Dendritic cell treated with granulocyte-macrophage colony-stimulating factor and Interleukin-4, amounts not matched to agents 40 ng/mL and 50 ng/mL, for 4 days (primary cell): ENCODE measurements at regions not wholly inside any gene's neighbourhood (a gene's known extent, or its start where the extent isn't known, plus 50 kb on each side); places are given as distances from the start of the nearest gene placed in this dataset.
"Not testable (repeated sequence)": the region's sequence is repeated elsewhere in the genome, so short reads cannot be mapped to it uniquely, and the experiment has no call there.

Source experiments
- H3K27ac Mint-ChIP-seq: one replicate; pipeline ENCODE4 v1.8.0; 2022; ENCODE audit warnings: mild to moderate bottlenecking, mixed read lengths
- H3K27me3 Mint-ChIP-seq: one replicate; pipeline ENCODE4 v1.8.0; 2022; ENCODE audit warnings: mild to moderate bottlenecking, mixed read lengths
- H3K36me3 Mint-ChIP-seq: one replicate; pipeline ENCODE4 v1.8.0; 2022; ENCODE audit warnings: low read depth, mixed read lengths
- H3K4me1 Mint-ChIP-seq: one replicate; pipeline ENCODE4 v1.8.0; 2022; ENCODE audit warnings: low read depth, mixed read lengths
- H3K4me3 Mint-ChIP-seq: one replicate; pipeline ENCODE4 v1.8.0; 2022; ENCODE audit warnings: mild to moderate bottlenecking, moderate library complexity, mixed read lengths
- H3K9me3 Mint-ChIP-seq: one replicate; pipeline ENCODE4 v1.8.0; 2022; ENCODE audit warnings: mixed read lengths
- intact Hi-C: fragments of 100-400 bp; cut with micrococcal nuclease; formaldehyde crosslinking; loops from one replicate; pipeline ENCODE4 v1.15.0; 2022

GRCh38 chr7:9031386-9031785, 598.0 kb downstream of the NXPH1 start:
- intact Hi-C loops: no loop called here
- Mint-ChIP-seq H3K9me3 (peaks cover 37% of the 10 kb centered on the region), H3K4me3 (no peak overlapping the region), H3K4me1 (no peaks in the 10 kb centered on the region), H3K27ac (no peak overlapping the region), H3K27me3 (no peaks in the 10 kb centered on the region), H3K36me3 (no peaks in the 10 kb centered on the region)

- Mint-ChIP-seq H3K36me3 (no peaks in the 10 kb centered on the region), H3K4me1 (no peaks in the 10 kb centered on the region), H3K9me3 (peaks cover 12% of the 10 kb centered on the region), H3K27ac (no peak overlapping the region), H3K27me3 (no peaks in the 10 kb centered on the region), H3K4me3 (no peak overlapping the region)
- intact Hi-C loops: no loop called here
Measured at GRCh38 chr7:9036080-9036479, 602.7 kb downstream of the NXPH1 start.

- no peaks in the 10 kb centered on the region for H3K4me1 Mint-ChIP-seq
- no peak overlapping the region for H3K27ac Mint-ChIP-seq
- no peaks in the 10 kb centered on the region for H3K36me3 Mint-ChIP-seq
- no peak overlapping the region for H3K4me3 Mint-ChIP-seq
- H3K27me3 Mint-ChIP-seq: no peaks in the 10 kb centered on the region
- intact Hi-C loops: no loop called here
- H3K9me3 Mint-ChIP-seq: peaks cover 48% of the 10 kb centered on the region
Measured at GRCh38 chr7:9071160-9071762, 637.9 kb downstream of the NXPH1 start.

GRCh38 chr7:9075774-9076173, 642.4 kb downstream of the NXPH1 start:
- H3K27ac Mint-ChIP-seq, intact Hi-C loops, H3K27me3 Mint-ChIP-seq, H3K4me1 Mint-ChIP-seq, H3K36me3 Mint-ChIP-seq, H3K4me3 Mint-ChIP-seq: not testable (repeated sequence)
- peaks cover 39% of the 10 kb centered on the region for H3K9me3 Mint-ChIP-seq

- Mint-ChIP-seq H3K36me3 (no peaks in the 10 kb centered on the region), H3K4me1 (no peaks in the 10 kb centered on the region), H3K4me3 (no peak overlapping the region), H3K9me3 (peaks cover 50% of the 10 kb centered on the region), H3K27ac (no peak overlapping the region), H3K27me3 (no peaks in the 10 kb centered on the region)
- intact Hi-C loops: no loop called here
Measured at GRCh38 chr7:9082203-9082602, 648.8 kb downstream of the NXPH1 start.

GRCh38 chr7:9083837-9084236, 650.4 kb downstream of the NXPH1 start:
- no peaks in the 10 kb centered on the region for H3K4me1 Mint-ChIP-seq
- no peak overlapping the region for H3K27ac Mint-ChIP-seq
- H3K9me3 Mint-ChIP-seq: peaks cover 50% of the 10 kb centered on the region
- H3K36me3 Mint-ChIP-seq: no peaks in the 10 kb centered on the region
- no peak overlapping the region for H3K4me3 Mint-ChIP-seq
- H3K27me3 Mint-ChIP-seq: no peaks in the 10 kb centered on the region
- intact Hi-C loops: no loop called here

- Mint-ChIP-seq H3K27ac (no peak overlapping the region), H3K4me3 (no peak overlapping the region), H3K27me3 (no peaks in the 10 kb centered on the region), H3K4me1 (no peaks in the 10 kb centered on the region), H3K9me3 (peaks cover 56% of the 10 kb centered on the region), H3K36me3 (no peaks in the 10 kb centered on the region)
- intact Hi-C loops: no loop called here
Measured at GRCh38 chr7:9091282-9091681, 657.9 kb downstream of the NXPH1 start.

GRCh38 chr7:9097565-9098060, 664.2 kb downstream of the NXPH1 start:
- peaks cover 35% of the 10 kb centered on the region for H3K9me3 Mint-ChIP-seq
- H3K4me1 Mint-ChIP-seq: no peaks in the 10 kb centered on the region
- H3K36me3 Mint-ChIP-seq: no peaks in the 10 kb centered on the region
- intact Hi-C loops: no loop called here
- no peak overlapping the region for H3K4me3 Mint-ChIP-seq
- no peaks in the 10 kb centered on the region for H3K27me3 Mint-ChIP-seq
- H3K27ac Mint-ChIP-seq: no peak overlapping the region

GRCh38 chr7:9100289-9100688, 666.9 kb downstream of the NXPH1 start:
- no peaks in the 10 kb centered on the region for H3K36me3 Mint-ChIP-seq
- no peak overlapping the region for H3K27ac Mint-ChIP-seq
- peaks cover 25% of the 10 kb centered on the region for H3K9me3 Mint-ChIP-seq
- H3K4me3 Mint-ChIP-seq: no peak overlapping the region
- intact Hi-C loops: no loop called here
- no peaks in the 10 kb centered on the region for H3K27me3 Mint-ChIP-seq
- H3K4me1 Mint-ChIP-seq: no peaks in the 10 kb centered on the region

GRCh38 chr7:9102846-9103245, 669.4 kb downstream of the NXPH1 start:
- no peaks in the 10 kb centered on the region for H3K36me3 Mint-ChIP-seq
- no peaks in the 10 kb centered on the region for H3K27me3 Mint-ChIP-seq
- H3K4me3 Mint-ChIP-seq: no peak overlapping the region
- H3K4me1 Mint-ChIP-seq: no peaks in the 10 kb centered on the region
- no peak overlapping the region for H3K27ac Mint-ChIP-seq
- H3K9me3 Mint-ChIP-seq: peaks cover 33% of the 10 kb centered on the region
- intact Hi-C loops: no loop called here

GRCh38 chr7:9106747-9107146, 673.3 kb downstream of the NXPH1 start:
- Mint-ChIP-seq H3K4me1 (no peaks in the 10 kb centered on the region), H3K36me3 (no peaks in the 10 kb centered on the region), H3K27me3 (no peaks in the 10 kb centered on the region), H3K4me3 (no peak overlapping the region), H3K27ac (no peak overlapping the region), H3K9me3 (peaks cover 64% of the 10 kb centered on the region)
- intact Hi-C loops: no loop called here

- no peaks in the 10 kb centered on the region for H3K36me3 Mint-ChIP-seq
- H3K4me1 Mint-ChIP-seq: no peaks in the 10 kb centered on the region
- H3K27me3 Mint-ChIP-seq: no peaks in the 10 kb centered on the region
- no peak overlapping the region for H3K27ac Mint-ChIP-seq
- no peak overlapping the region for H3K4me3 Mint-ChIP-seq
- intact Hi-C loops: no loop called here
- H3K9me3 Mint-ChIP-seq: peaks cover 21% of the 10 kb centered on the region
Measured at GRCh38 chr7:9120331-9120730, 686.9 kb downstream of the NXPH1 start.

- Mint-ChIP-seq H3K27ac (no peak overlapping the region), H3K4me1 (no peaks in the 10 kb centered on the region), H3K4me3 (no peak overlapping the region), H3K36me3 (no peaks in the 10 kb centered on the region), H3K27me3 (no peaks in the 10 kb centered on the region), H3K9me3 (peaks cover 6% of the 10 kb centered on the region)
- intact Hi-C loops: no loop called here
Measured at GRCh38 chr7:9124320-9124719, 690.9 kb downstream of the NXPH1 start.

GRCh38 chr7:9125246-9125645, 691.8 kb downstream of the NXPH1 start:
- Mint-ChIP-seq H3K4me1 (no peaks in the 10 kb centered on the region), H3K9me3 (peaks cover 6% of the 10 kb centered on the region), H3K27ac (no peak overlapping the region), H3K27me3 (no peaks in the 10 kb centered on the region), H3K4me3 (no peak overlapping the region), H3K36me3 (no peaks in the 10 kb centered on the region)
- intact Hi-C loops: no loop called here

GRCh38 chr7:9127901-9128300, 694.5 kb downstream of the NXPH1 start:
- Mint-ChIP-seq H3K9me3 (peaks cover 12% of the 10 kb centered on the region), H3K4me1 (no peaks in the 10 kb centered on the region), H3K27me3 (no peaks in the 10 kb centered on the region), H3K4me3 (no peak overlapping the region), H3K27ac (no peak overlapping the region), H3K36me3 (no peaks in the 10 kb centered on the region)
- intact Hi-C loops: no loop called here
